Chondrocyte (in vitro differentiated cells): ENCODE measurements at regions not wholly inside any gene's neighbourhood (a gene's known extent, or its start where the extent isn't known, plus 50 kb on each side); places are given as distances from the start of the nearest gene placed in this dataset.
A peak's percentile ranks its signal among the peaks of the same experiment; 100 is the strongest.

Experiments used
- DNase-seq: peaks from one replicate; pipeline ENCODE4 v3.0.0; 2021; ENCODE audit warnings: mixed read lengths, low spot score
- H3K27ac Mint-ChIP-seq: one replicate; pipeline ENCODE4 v1.8.0; 2021; ENCODE audit warnings: mild to moderate bottlenecking, moderate library complexity, mixed read lengths; ENCODE audit not compliant: unreplicated experiment
- H3K27me3 Mint-ChIP-seq: 2 replicates; pipeline ENCODE4 v1.8.0; 2021; ENCODE audit warnings: low read depth, mixed read lengths
- H3K36me3 Mint-ChIP-seq: 2 replicates; pipeline ENCODE4 v1.8.0; 2021; ENCODE audit warnings: low read depth, mixed read lengths
- H3K4me1 Mint-ChIP-seq: 2 replicates; pipeline ENCODE4 v1.8.0; 2021; ENCODE audit warnings: low read depth, mild to moderate bottlenecking, mixed read lengths
- H3K4me3 Mint-ChIP-seq: one replicate; pipeline ENCODE4 v1.8.0; 2021; ENCODE audit warnings: mild to moderate bottlenecking, moderate library complexity, mixed read lengths; ENCODE audit not compliant: unreplicated experiment
- H3K9me3 Mint-ChIP-seq: 2 replicates; pipeline ENCODE4 v1.8.0; 2021; ENCODE audit warnings: low read depth, mixed read lengths
- TF ChIP-seq, protein P1 (sequence below): fragments of 200-600 bp; sonication (generic); IDR thresholded peaks from 2 replicates; pipeline ENCODE4 v1.5.0; 2021; ENCODE audit warnings: antibody characterized with exemption, mild to moderate bottlenecking, moderate library complexity

DNA sequence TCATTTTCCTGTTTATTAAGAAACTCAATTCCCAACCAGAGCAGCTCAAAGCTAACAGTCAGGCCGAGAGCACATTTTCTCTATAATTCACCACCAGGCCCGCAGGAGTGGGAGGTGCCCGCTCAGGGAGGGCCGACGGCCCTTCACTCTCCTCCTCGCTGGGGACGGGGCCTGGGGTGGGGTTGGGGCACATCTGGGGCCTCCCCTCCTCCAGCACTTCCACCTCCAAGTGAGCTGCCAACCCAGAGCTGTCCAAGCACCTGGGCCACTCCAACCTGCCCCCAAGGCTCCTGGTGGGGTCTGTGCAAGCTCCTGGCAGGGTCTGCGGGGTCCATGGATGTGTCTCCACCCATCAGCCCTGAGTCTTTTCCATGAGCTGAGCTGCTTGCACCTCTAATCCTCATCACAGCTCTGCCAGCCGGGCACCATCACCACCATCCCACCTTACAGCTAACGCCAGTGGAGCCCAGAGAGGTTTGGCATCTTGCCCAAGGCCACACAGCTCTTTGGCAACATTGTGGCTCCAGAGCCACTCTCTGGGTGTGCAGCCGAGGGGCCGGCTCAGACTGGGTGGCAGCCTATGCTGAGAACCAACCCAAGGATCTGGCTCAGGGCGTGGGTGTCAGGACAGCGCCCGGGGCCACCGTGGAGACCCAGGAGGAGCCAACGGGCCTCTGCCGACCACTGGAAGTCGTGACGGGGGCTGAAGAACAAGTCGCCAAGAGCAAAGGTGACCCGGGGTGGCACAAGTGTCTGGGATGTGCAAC, 193.5 kb downstream of the BRD1 start:
- DNase-seq: no peak
- H3K27me3 Mint-ChIP-seq: peaks cover 6% of the 10 kb centered on the region
- no peaks in the 10 kb centered on the region for H3K36me3 Mint-ChIP-seq
- H3K4me1 Mint-ChIP-seq: peaks cover 2% of the 10 kb centered on the region
- TF ChIP-seq, protein P1, sequence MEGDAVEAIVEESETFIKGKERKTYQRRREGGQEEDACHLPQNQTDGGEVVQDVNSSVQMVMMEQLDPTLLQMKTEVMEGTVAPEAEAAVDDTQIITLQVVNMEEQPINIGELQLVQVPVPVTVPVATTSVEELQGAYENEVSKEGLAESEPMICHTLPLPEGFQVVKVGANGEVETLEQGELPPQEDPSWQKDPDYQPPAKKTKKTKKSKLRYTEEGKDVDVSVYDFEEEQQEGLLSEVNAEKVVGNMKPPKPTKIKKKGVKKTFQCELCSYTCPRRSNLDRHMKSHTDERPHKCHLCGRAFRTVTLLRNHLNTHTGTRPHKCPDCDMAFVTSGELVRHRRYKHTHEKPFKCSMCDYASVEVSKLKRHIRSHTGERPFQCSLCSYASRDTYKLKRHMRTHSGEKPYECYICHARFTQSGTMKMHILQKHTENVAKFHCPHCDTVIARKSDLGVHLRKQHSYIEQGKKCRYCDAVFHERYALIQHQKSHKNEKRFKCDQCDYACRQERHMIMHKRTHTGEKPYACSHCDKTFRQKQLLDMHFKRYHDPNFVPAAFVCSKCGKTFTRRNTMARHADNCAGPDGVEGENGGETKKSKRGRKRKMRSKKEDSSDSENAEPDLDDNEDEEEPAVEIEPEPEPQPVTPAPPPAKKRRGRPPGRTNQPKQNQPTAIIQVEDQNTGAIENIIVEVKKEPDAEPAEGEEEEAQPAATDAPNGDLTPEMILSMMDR: no peak
- H3K27ac Mint-ChIP-seq: no peak overlapping the region
- H3K4me3 Mint-ChIP-seq: no peak overlapping the region
- no peaks in the 10 kb centered on the region for H3K9me3 Mint-ChIP-seq

DNA sequence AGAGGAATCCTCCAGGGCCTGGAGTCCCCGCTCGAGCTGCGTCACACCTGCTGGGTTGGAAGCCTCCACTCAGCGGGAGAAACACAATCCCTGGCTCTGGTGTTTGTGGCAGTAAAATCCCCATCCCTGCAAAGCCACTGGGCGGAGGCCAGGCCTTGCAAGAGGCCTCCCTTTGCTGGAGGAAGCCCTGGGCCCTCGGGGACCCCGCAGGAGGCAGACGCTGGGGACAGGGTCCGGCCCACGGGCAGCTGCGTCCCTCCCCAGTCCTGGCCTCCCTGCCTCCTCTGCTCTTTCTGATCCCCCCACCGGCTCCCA, 194.7 kb downstream of the BRD1 start:
- Mint-ChIP-seq H3K27me3 (peaks cover 17% of the 10 kb centered on the region), H3K27ac (no peak overlapping the region), H3K36me3 (no peaks in the 10 kb centered on the region), H3K9me3 (no peaks in the 10 kb centered on the region), H3K4me3 (no peak overlapping the region), H3K4me1 (peaks cover 8% of the 10 kb centered on the region)
- TF ChIP-seq, protein P1: no peak
- DNase-seq: no peak

DNA sequence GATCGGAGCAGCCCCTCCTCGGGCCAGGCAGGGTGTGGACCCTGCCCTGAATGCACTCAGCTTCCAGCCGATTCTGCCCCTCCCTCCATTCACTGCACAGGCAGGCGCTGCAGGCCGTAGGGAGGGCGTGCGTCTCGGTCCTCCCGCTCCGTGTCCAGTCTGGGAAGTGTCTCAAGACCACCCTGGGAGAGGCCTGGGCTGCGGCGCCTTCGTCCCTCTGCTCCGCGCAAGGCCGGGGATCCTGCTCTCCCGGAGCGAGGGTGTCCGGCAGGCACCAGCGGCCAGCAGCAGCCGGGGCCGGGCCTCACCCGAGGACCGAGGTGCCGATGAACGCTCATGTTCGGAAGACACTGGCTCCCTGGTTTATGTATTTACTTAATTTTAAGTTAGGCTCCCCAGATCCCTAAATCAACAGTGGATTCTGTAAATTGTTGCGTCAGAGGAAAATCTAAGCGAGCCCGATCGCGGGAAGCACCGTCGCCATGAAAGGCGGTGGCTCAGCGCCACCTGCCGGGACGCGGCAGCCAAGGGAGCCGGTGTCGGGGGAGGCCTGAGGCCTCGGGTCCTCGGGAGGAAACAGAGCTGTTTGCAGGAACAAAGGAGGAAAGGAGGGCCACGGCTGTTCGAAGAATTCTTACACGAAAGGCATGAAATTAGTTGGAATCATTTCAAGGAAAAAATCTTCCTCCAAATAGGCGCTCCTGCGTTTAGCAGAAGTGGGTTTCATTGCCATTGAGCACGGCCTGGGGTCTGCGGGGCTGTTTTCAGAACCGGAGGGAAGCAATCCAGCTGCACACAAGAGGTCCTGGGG, 195.3 kb downstream of the BRD1 start:
- Mint-ChIP-seq H3K9me3 (no peaks in the 10 kb centered on the region), H3K36me3 (no peaks in the 10 kb centered on the region), H3K27me3 (peaks cover 21% of the 10 kb centered on the region), H3K4me1 (peaks cover 8% of the 10 kb centered on the region), H3K4me3 (peak overlapping the region; percentile 71), H3K27ac (no peak overlapping the region)
- DNase-seq: no peak
- TF ChIP-seq, protein P1: peak; percentile 98

DNA sequence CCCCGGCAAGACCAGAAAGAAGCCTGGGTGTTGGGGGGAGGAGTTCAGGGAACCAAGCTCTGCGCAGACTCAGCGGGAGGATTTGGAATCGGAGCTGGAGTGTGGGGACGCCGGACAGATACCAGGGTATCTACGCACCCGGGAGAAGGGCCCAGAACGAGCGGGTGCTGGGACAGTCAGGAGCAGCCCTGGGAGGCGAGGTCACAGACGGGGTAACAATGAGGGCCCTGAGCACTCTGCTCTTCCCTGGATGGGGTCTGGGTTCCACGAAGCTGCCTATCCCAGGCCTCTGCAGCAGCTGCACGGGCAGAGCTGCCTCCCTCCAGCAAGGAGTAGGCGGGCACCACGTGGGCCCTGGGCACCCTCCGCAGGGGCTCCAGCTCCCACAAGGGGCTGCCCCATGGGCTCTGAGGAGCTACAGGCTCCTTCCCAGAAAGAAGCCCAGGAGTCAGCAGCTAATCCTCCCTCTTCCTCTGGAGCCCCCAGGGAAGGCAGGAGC, 197.2 kb downstream of the BRD1 start:
- no peak for DNase-seq
- TF ChIP-seq, protein P1: no peak
- H3K4me3 Mint-ChIP-seq: no peak overlapping the region
- H3K36me3 Mint-ChIP-seq: no peaks in the 10 kb centered on the region
- H3K27ac Mint-ChIP-seq: no peak overlapping the region
- peaks cover 22% of the 10 kb centered on the region for H3K27me3 Mint-ChIP-seq
- peaks cover 8% of the 10 kb centered on the region for H3K4me1 Mint-ChIP-seq
- no peaks in the 10 kb centered on the region for H3K9me3 Mint-ChIP-seq

DNA sequence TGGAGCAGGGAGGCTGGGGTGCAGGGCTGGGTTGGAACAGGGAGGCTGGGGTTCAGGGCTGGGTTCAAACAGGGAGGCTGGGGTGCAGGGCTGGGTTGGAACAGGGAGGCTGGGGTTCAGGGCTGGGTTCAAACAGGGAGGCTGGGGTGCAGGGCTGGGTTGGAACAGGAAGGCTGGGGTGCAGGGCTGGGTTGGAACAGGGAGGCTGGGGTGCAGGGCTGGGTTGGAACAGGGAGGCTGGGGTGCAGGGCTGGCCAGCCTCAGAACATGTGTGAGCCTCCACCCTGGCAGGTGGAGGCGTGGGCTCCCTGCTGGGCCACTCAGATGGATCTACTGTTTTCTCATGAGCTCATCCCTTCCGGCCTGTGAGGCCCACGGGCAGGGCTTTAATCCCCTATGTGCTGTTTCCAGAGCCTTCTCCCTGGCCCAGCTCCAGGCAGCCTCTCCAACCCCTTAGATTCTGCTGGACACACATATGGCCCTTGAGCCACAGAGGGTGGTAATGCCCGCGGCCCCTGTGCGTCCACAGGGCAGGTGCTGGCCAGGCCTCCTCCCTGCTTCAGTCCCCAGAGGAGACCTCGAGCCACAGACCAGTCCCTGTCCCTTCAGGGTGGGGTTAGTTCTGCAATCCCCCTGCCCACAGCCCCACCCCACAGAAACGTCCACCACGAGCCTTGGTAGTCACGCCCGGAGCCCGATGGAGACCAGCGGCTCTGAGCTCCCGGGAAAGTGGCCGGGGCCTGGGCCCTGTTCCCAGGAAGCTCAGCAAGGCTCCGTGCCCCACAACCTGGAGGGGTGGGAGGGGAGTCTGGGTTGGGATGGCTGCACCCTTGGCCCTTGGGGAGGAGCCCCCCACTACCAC, 197.9 kb downstream of the BRD1 start:
- Mint-ChIP-seq H3K4me3 (no peak overlapping the region), H3K36me3 (no peaks in the 10 kb centered on the region), H3K9me3 (no peaks in the 10 kb centered on the region), H3K27me3 (peaks cover 22% of the 10 kb centered on the region), H3K27ac (no peak overlapping the region), H3K4me1 (peaks cover 8% of the 10 kb centered on the region)
- TF ChIP-seq, protein P1: no peak
- DNase-seq: peak; percentile 88
